Tibial artery (tissue), 4 donors: ENCODE measurements at regions not wholly inside any gene's neighbourhood (a gene's known extent, or its start where the extent isn't known, plus 50 kb on each side); places are given as distances from the start of the nearest gene placed in this dataset.

Experiments
- DNase-seq, 2 donors: peaks; one replicate each; pipeline ENCODE4 v3.0.0-alpha.2; 2019
- H3K27ac ChIP-seq, 2 donors: fragments of 200-600 bp; sonication (generic) in 1 of 2; 1 replicate in 1 of 2; 2 replicates in 1 of 2; pipeline ENCODE4 v1.5.1; 2018 to 2019; ENCODE audit warnings: mild to moderate bottlenecking in 1 of 2
- H3K27me3 ChIP-seq, 2 donors: fragments of 200-600 bp; sonication (generic) in 1 of 2; one replicate each; pipeline versions ENCODE4 v1.5.1 to v1.6.0; 2016 to 2019
- H3K36me3 ChIP-seq, 3 donors: fragments of 200-600 bp; sonication (generic) in 2 of 3; one replicate each; pipeline ENCODE4 v1.5.1; 2016 to 2019; ENCODE audit warnings: mild to moderate bottlenecking in 2 of 3
- H3K4me1 ChIP-seq, 4 donors: fragments of 200-600 bp; sonication (generic) in 2 of 4; 1 replicate in 3 of 4; 2 replicates in 1 of 4; pipeline ENCODE4 v1.5.1; 2016 to 2019
- H3K4me3 ChIP-seq, 2 donors: fragments of 200-600 bp; sonication (generic) in 1 of 2; 1 replicate in 1 of 2; 2 replicates in 1 of 2; pipeline ENCODE4 v1.5.1; 2018 to 2019; ENCODE audit warnings: mild to moderate bottlenecking in 2 of 2
- H3K9me3 ChIP-seq, 3 donors: fragments of 200-600 bp; sonication (generic) in 1 of 3; one replicate each; pipeline ENCODE4 v1.5.1; 2016 to 2019
- CTCF ChIP-seq, 2 experiments: fragments of 200-600 bp in 1 of 2; fragments of 450-650 bp in 1 of 2; IDR thresholded peaks; one replicate each; pipeline ENCODE4 v1.5.1; 2017 to 2019; ENCODE audit warnings: antibody characterized with exemption in 2 of 2, mild to moderate bottlenecking in 1 of 2, moderate library complexity in 1 of 2
- intact Hi-C: fragments of 100-400 bp; cut with DNase I; formaldehyde crosslinking; loops from one replicate; pipeline ENCODE4 v1.15.0; 2023; ENCODE audit warnings: low total_unique reads

GRCh38 chr13:40031031-40031430 is 375.6 kb downstream of the COG6 start:
- Histone ChIP-seq H3K4me3 (no peak overlapping the region), H3K27ac (no peak overlapping the region), H3K4me1 (no peaks in the 10 kb centered on the region), H3K27me3 (no peaks in the 10 kb centered on the region), H3K36me3 (no peaks in the 10 kb centered on the region), H3K9me3 (no peaks in the 10 kb centered on the region)
- intact Hi-C loops: no loop called here
- no peak for DNase-seq
- no peak for TF ChIP-seq CTCF (IDR thresholded peaks at IDR 0.05)

GRCh38 chr13:40039061-40039460 is 383.6 kb downstream of the COG6 start:
- no peak for DNase-seq
- H3K4me1 ChIP-seq: no peaks in the 10 kb centered on the region
- no peaks in the 10 kb centered on the region for H3K9me3 ChIP-seq
- no peaks in the 10 kb centered on the region for H3K36me3 ChIP-seq
- peaks cover 0 to 2% of the 10 kb centered on the region in 2 donors for H3K27me3 ChIP-seq
- H3K27ac ChIP-seq: no peak overlapping the region
- no peak for TF ChIP-seq CTCF (IDR thresholded peaks at IDR 0.05)
- H3K4me3 ChIP-seq: no peak overlapping the region
- intact Hi-C loops: no loop called here

GRCh38 chr13:40042991-40043390 is 387.5 kb downstream of the COG6 start:
- no peak for TF ChIP-seq CTCF (IDR thresholded peaks at IDR 0.05)
- Histone ChIP-seq H3K36me3 (no peaks in the 10 kb centered on the region), H3K9me3 (no peaks in the 10 kb centered on the region), H3K27ac (no peak overlapping the region), H3K4me3 (no peak overlapping the region), H3K27me3 (peaks cover 0 to 2% of the 10 kb centered on the region in 2 donors), H3K4me1 (no peaks in the 10 kb centered on the region)
- DNase-seq: no peak
- intact Hi-C loops: no loop called here

GRCh38 chr13:40043764-40044163 is 388.3 kb downstream of the COG6 start:
- Histone ChIP-seq H3K4me1 (no peaks in the 10 kb centered on the region), H3K9me3 (no peaks in the 10 kb centered on the region), H3K27ac (no peak overlapping the region), H3K36me3 (no peaks in the 10 kb centered on the region), H3K4me3 (no peak overlapping the region), H3K27me3 (peaks cover 0 to 2% of the 10 kb centered on the region in 2 donors)
- TF ChIP-seq CTCF (IDR thresholded peaks at IDR 0.05): no peak
- DNase-seq: no peak
- intact Hi-C loops: no loop called here

- TF ChIP-seq CTCF (IDR thresholded peaks at IDR 0.05): no peak
- intact Hi-C loops: no loop called here
- H3K36me3 ChIP-seq: no peaks in the 10 kb centered on the region
These were observed 391.9 kb downstream of the COG6 start for GRCh38 chr13:40047322-40047771.

GRCh38 chr13:40048551-40048950 is 393.1 kb downstream of the COG6 start:
- TF ChIP-seq CTCF (IDR thresholded peaks at IDR 0.05): no peak
- H3K4me1 ChIP-seq: no peaks in the 10 kb centered on the region
- intact Hi-C loops: no loop called here
- H3K27me3 ChIP-seq: no peaks in the 10 kb centered on the region
- H3K27ac ChIP-seq: no peak overlapping the region
- no peaks in the 10 kb centered on the region for H3K9me3 ChIP-seq
- H3K36me3 ChIP-seq: no peaks in the 10 kb centered on the region
- H3K4me3 ChIP-seq: no peak overlapping the region
- no peak for DNase-seq

More at GRCh38 chr13:40047322-40047771, 391.9 kb downstream of the COG6 start:
- Histone ChIP-seq H3K27me3 (peaks cover 0 to 2% of the 10 kb centered on the region in 2 donors), H3K27ac (no peak overlapping the region), H3K9me3 (no peaks in the 10 kb centered on the region), H3K4me3 (no peak overlapping the region), H3K4me1 (no peaks in the 10 kb centered on the region)
- no peak for DNase-seq
